ENCODE measurements at regions not wholly inside any gene's neighbourhood (a gene's known extent, or its start where the extent isn't known, plus 50 kb on each side); places are given as distances from the start of the nearest gene placed in this dataset.
A peak's percentile ranks its signal among the peaks of the same experiment; 100 is the strongest.

DNA sequence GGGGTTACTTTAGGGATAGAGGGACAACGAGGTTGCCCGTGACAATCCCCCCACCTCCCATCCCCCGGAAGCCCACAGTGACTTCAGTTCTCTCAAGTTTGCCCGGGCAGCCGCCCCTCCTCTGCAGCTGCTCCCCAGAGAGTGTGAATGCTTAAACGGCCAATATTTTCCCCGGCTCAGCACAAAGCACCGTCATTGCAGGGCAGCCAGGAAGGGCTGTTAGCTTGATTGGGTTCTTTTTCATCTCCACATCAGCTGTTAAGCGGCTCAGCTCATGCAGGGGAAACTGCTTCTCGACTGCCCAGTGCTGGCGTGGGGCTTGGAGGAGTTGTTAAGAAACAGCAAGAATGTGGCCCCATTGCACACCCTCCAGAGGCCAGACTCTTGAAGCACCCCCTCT, 120.5 kb upstream of the NCOR2 start:
- no peak for DNase-seq (ENCODE audit: low spot score in 2 of 2)
- Histone ChIP-seq H3K4me1 (peaks cover 15% of the 10 kb centered on the region), H3K27me3 (ENCODE audit: low read depth) (no peaks in the 10 kb centered on the region)

GRCh38 chr12:124687174-124687902, 119.9 kb upstream of the NCOR2 start:
- in situ Hi-C loops (cut with MboI; ENCODE audit: low sequenced_read_pairs): no loop called here
- H3K4me3 ChIP-seq: no peak overlapping the region
- DNase-seq (ENCODE audit: low spot score in 2 of 2): no peak
- no peaks in the 10 kb centered on the region for H3K36me3 ChIP-seq (replicated peaks)
- H3K9me3 ChIP-seq: no peaks in the 10 kb centered on the region; the same call in 1 of the 2 replicates
- H3K4me1 ChIP-seq: peaks cover 20% of the 10 kb centered on the region
- no peaks in the 10 kb centered on the region for H3K27me3 ChIP-seq (ENCODE audit: low read depth)

More for the DNA sequence above, 120.5 kb upstream of the NCOR2 start:
- no peak overlapping the region for H3K4me3 ChIP-seq
- no peaks in the 10 kb centered on the region; the same call in 1 of the 2 replicates for H3K9me3 ChIP-seq
- in situ Hi-C loops (cut with MboI; ENCODE audit: low sequenced_read_pairs): no loop called here
- no peaks in the 10 kb centered on the region for H3K36me3 ChIP-seq (replicated peaks)

GRCh38 chr12:124686370-124687173, 119.2 kb upstream of the NCOR2 start:
- H3K9me3 ChIP-seq: no peaks in the 10 kb centered on the region; the same call in 1 of the 2 replicates
- DNase-seq (ENCODE audit: low spot score in 2 of 2): peak in 1 of 2 experiments; percentile 28
- peaks cover 28% of the 10 kb centered on the region for H3K4me1 ChIP-seq
- H3K4me3 ChIP-seq: no peak overlapping the region
- in situ Hi-C loops (cut with MboI; ENCODE audit: low sequenced_read_pairs): no loop called here
- no peaks in the 10 kb centered on the region for H3K36me3 ChIP-seq (replicated peaks)
- no peaks in the 10 kb centered on the region for H3K27me3 ChIP-seq (ENCODE audit: low read depth)

GRCh38 chr12:124685689-124686369, 118.4 kb upstream of the NCOR2 start:
- in situ Hi-C loops (cut with MboI; ENCODE audit: low sequenced_read_pairs): no loop called here
- H3K4me1 ChIP-seq: peaks cover 33% of the 10 kb centered on the region
- no peaks in the 10 kb centered on the region for H3K27me3 ChIP-seq (ENCODE audit: low read depth)
- no peak overlapping the region for H3K4me3 ChIP-seq
- H3K36me3 ChIP-seq (replicated peaks): no peaks in the 10 kb centered on the region
- DNase-seq (ENCODE audit: low spot score in 2 of 2): no peak
- no peaks in the 10 kb centered on the region; the same call in 1 of the 2 replicates for H3K9me3 ChIP-seq

DNA sequence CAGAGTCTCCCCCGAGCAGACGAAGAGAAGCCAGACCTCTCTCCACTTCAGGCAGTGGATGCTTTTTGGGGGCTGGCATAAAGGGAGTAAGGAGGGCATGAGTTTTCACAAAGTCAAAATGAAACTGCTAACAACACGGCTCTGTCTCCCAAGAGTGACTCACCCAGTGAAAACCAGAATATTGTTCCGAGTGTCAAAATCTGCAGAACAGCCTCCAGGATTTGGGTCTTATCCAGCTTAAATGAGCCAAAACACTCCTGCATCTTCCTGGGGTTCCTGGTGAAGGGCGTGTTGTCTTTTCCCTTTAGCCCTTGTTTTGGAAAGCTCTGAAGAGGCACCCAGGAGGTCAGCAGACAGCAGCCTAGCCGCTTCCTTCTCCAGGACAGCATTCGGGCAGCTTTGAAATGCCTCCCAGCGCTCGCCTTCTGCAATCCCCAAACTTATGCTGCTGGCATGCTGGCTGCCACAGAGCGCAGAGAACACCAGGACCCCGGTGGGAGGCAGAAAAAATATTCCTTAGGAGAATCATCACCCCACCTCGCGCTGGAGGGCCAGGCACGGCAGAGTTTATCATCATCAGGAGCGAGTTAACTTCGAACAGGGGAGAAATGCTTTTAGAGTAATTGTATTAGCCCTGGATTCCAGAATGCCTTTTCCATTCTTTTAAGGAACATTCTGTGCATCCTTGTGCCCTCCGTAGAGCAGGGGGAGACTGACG, 117.7 kb upstream of the NCOR2 start:
- Histone ChIP-seq H3K27me3 (ENCODE audit: low read depth) (no peaks in the 10 kb centered on the region), H3K36me3 (replicated peaks) (no peaks in the 10 kb centered on the region), H3K9me3 (no peaks in the 10 kb centered on the region; the same call in 1 of the 2 replicates), H3K4me1 (peaks cover 33% of the 10 kb centered on the region), H3K4me3 (no peak overlapping the region)
- in situ Hi-C loops (cut with MboI; ENCODE audit: low sequenced_read_pairs): no loop called here
- DNase-seq (ENCODE audit: low spot score in 2 of 2): no peak

- H3K4me3 ChIP-seq: no peak overlapping the region
- no peaks in the 10 kb centered on the region for H3K27me3 ChIP-seq (ENCODE audit: low read depth)
- H3K9me3 ChIP-seq: no peaks in the 10 kb centered on the region; the same call in 1 of the 2 replicates
- H3K36me3 ChIP-seq (replicated peaks): no peaks in the 10 kb centered on the region
- no peak for DNase-seq (ENCODE audit: low spot score in 2 of 2)
- in situ Hi-C loops (cut with MboI; ENCODE audit: low sequenced_read_pairs): no loop called here
- H3K4me1 ChIP-seq: peaks cover 33% of the 10 kb centered on the region
These were observed 117.1 kb upstream of the NCOR2 start for GRCh38 chr12:124684496-124684895.

DNA sequence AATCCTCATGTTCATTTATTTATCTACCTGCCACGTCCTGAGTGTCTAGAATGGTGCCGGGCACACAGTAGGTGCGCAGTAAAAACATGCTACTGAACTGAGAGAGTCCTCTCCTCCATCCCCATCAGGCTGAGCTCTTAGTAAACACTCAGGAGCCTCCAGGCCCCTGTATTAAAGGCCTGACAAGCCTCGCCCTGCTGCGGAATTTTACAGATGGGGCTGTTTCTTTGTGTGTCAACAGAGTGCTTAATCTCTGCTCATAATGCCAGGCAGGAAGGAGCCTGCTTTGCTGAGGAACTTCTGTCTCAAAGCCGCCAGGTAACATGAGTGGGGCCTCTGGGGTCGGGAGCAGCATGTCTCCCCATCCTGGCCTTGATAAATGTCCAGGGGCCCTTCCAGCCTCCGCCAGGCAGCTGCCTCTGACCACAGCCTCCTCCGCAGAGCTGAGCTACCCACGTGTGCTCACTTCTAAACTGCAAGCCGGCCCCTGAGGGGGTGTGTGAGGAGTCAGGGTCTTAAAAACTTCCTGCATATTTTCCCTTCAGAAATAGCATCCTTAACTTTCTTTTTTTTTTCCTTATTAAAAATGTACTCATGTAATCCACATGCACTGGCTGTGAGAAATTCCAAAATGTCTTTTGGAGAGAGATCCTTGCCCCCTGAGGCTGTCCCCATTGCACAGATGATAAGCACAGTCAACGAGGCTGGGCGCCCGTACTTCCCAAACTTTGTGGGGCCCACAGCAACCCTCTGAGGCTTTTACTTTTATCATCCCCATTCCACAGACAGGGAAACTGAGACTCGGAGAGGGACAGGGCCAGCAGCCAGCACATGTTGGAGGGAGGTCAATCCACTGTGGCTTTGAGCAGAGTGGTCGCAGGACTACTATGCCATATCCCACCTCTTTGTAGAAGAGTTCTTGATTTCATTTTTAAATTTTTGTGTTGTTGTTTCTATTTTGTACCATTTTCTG, 116.0 kb upstream of the NCOR2 start:
- Histone ChIP-seq H3K4me1 (peaks cover 33% of the 10 kb centered on the region), H3K4me3 (no peak overlapping the region), H3K9me3 (no peaks in the 10 kb centered on the region; the same call in 1 of the 2 replicates), H3K27me3 (ENCODE audit: low read depth) (no peaks in the 10 kb centered on the region), H3K36me3 (replicated peaks) (no peaks in the 10 kb centered on the region)
- DNase-seq (ENCODE audit: low spot score in 2 of 2): peak; percentile 78 to 79
- in situ Hi-C loops (cut with MboI; ENCODE audit: low sequenced_read_pairs): no loop called here

DNA sequence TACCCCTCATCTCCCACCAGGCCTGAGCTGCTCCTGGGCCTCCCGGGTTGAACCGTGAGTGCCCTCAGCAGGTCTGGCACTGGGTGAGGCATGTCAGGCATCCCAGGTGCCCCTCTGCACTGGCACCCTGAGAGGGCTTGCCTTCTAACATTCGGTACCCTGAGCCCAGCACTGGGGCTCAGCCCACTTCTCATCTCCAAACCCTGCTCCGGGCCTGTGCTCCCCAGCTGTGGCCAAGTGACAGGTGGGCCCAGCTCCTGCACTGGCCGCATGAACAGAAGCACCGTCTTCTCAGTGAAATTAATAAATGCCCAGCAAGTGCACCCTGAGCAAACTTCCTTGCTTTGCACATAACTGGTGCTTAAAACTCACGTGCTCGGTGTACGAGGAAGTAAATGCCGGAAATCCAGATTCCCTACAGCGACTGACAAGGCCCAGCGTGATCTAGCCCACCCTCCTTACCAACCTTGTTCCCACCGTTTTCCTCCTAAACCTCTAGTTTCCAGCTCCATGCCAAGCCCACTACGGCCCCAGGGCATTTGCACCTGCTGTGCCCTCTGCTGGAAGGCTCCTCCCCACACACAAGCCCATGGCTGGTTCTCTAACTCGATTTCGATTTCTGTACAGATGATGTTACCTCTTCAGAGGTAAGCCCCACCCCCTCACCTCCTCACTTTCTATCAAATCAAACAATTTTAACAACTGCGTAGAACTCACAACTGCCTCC, 115.2 kb upstream of the NCOR2 start:
- no peaks in the 10 kb centered on the region for H3K36me3 ChIP-seq (replicated peaks)
- in situ Hi-C loops (cut with MboI; ENCODE audit: low sequenced_read_pairs): no loop called here
- no peaks in the 10 kb centered on the region; the same call in 1 of the 2 replicates for H3K9me3 ChIP-seq
- H3K4me3 ChIP-seq: no peak overlapping the region
- H3K4me1 ChIP-seq: peaks cover 33% of the 10 kb centered on the region
- H3K27me3 ChIP-seq (ENCODE audit: low read depth): no peaks in the 10 kb centered on the region
- peak in 1 of 2 experiments; percentile 27 for DNase-seq (ENCODE audit: low spot score in 2 of 2)

DNA sequence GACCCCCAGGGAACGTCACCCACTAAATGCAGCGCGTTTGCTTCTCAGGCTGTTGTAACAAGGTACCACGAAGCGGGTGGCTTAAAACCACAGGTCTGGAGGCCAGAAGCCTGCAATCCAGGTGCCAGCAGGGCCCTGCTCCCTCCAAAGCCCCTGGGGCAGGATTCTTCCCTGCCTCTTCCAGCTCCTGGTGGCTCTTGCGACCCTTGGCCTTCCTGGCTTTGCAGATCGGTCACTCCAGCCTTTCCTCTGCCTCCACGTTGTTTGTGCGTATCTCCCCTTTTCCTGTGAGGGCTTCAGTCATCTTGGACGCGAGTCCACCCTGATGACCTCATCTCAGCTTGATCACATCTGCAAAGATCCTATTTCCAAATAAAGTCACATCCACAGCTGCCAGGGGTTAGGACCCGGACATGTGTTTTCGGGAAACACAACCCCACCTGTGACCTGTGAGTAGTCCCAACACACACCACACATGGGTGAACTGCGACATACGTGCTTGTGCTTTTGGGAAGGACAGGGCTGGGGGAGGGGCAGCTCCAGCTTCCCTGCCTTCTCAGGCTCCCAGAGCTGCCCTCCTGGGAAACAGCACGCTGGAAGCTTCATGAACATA, 114.5 kb upstream of the NCOR2 start:
- H3K36me3 ChIP-seq (replicated peaks): no peaks in the 10 kb centered on the region
- no peaks in the 10 kb centered on the region; the same call in 1 of the 2 replicates for H3K9me3 ChIP-seq
- H3K27me3 ChIP-seq (ENCODE audit: low read depth): no peaks in the 10 kb centered on the region
- in situ Hi-C loops (cut with MboI; ENCODE audit: low sequenced_read_pairs): no loop called here
- no peak for DNase-seq (ENCODE audit: low spot score in 2 of 2)
- peaks cover 33% of the 10 kb centered on the region for H3K4me1 ChIP-seq
- no peak overlapping the region for H3K4me3 ChIP-seq

DNA sequence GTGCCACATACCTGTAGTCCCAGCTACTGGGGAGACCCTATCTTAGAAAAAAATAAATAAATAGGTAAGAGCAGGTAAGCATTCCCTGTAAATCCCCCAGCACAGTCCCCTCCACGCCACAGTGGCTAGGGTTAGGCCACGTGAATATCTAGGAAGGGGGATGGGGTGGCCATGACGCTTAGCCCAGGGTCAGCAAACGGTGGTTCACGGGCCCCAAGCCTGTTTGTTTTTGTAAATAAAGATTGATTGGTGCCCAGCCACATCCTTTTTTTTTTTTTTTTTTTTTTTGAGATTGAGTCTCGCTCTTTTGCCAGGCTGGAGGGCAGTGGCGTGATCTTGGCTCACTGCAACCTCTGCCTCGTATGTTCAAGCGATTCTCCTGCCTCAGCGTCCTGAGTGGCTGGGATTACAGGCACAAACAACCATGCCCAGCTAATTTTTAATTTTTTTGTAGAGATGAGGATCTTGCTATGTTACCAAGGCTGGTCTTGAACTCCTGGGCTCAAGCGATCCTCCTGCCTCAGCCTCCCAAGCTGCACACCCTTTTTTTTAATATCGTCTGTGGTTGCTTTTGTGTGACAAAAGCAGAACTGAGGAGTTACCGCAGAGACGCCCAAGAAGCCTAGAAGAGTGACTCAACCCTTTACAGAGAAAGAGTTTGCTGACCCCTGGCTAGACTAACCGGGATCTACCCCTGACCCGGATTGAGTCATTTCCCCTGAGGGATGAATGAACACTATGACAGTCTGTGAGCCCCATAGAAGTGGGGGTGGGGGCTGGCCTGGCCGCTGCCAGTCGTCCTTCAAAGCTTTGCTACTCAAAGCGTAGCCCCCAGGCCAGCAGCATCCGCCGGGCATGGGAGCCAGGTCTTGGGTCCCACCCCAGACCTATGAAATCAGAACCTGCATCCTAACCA, 113.7 kb upstream of the NCOR2 start:
- peaks cover 33% of the 10 kb centered on the region for H3K4me1 ChIP-seq
- peak; percentile 34 to 58 for DNase-seq (ENCODE audit: low spot score in 2 of 2)
- H3K4me3 ChIP-seq: no peak overlapping the region

More for the DNA sequence above, 113.7 kb upstream of the NCOR2 start:
- no peaks in the 10 kb centered on the region for H3K27me3 ChIP-seq (ENCODE audit: low read depth)
- no peaks in the 10 kb centered on the region for H3K9me3 ChIP-seq
- in situ Hi-C loops (cut with MboI; ENCODE audit: low sequenced_read_pairs): no loop called here
- no peaks in the 10 kb centered on the region for H3K36me3 ChIP-seq (replicated peaks)
